ENCODE measurements at regions not wholly inside any gene's neighbourhood (a gene's known extent, or its start where the extent isn't known, plus 50 kb on each side); places are given as distances from the start of the nearest gene placed in this dataset.

GRCh38 chr3:135851201-135852081, 114.1 kb upstream of the PPP2R3A start:
- TF ChIP-seq CTCF (conservative IDR thresholded peaks at IDR 0.05; ENCODE audit: low read length) = no peak
- TF ChIP-seq EZH2phosphoT487 (IDR thresholded peaks at IDR 0.05; ENCODE audit: borderline replicate concordance) = no peak

Data from Loucy (cell line).